ENCODE measurements at regions not wholly inside any gene's neighbourhood (a gene's known extent, or its start where the extent isn't known, plus 50 kb on each side); places are given as distances from the start of the nearest gene placed in this dataset.
"Not testable (repeated sequence)": the region's sequence is repeated elsewhere in the genome, so short reads cannot be mapped to it uniquely, and the experiment has no call there.

DNA sequence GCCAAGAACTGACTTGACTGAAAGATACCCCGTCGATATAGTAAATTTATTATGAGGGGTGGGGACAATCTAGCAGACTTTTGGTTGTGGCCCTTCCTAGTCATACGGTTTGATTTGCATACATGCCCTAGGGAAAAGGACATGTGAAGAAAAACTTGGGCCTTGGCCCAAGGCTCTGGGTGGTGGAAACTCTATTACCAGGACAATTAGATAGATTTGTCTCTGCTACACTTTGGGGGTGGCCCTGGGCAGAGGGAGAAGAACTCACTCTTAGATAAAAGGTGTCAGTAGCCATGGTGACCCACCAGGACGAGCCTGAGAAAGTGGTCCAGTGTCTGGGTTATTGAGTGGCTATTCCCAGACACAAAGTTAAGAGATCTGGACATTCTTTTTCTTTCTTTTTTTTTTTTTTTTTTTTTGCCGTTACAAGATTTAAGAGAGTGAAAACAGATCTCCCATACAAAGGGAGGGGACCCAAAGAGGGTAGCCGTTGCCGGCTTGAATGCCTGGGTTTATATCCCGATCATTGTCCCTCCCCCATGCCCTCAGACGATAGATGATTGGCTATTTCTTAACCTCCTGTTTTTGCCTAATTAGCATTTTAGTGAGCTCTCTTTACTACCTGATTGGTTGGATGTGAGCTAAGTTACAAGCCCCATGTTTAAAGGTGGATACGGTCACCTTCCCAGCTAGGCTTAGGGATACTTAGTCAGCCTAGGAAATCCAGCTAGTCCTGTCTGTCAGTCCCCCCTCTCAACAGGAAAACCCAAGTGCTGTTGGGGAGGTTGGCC is 96.4 kb upstream of the SMAD3 start:
- no peak for DNase-seq (ENCODE audit: low read depth)
- H3K4me3 ChIP-seq (ENCODE audit: low read depth, low read length), result no peak overlapping the region

DNA sequence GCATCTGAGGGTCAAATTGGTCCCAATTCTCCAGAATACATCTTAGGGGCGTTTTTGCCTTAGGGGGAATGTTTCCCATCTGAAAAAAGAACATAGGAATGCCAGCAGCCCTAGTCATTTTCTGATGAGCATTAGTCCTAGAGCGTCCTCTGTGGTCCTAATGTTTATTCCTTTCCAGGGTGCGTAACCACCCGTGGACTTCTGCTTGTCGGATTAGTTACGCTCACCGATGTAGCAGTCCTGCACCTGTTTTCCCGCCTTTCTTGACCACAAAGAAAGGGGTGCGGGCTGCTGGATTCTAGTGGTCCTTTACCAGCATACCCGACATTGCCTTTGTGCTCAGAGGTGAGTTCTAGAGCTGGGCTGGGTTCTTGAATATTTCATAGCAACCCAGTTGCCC is 91.3 kb upstream of the SMAD3 start:
- DNase-seq (ENCODE audit: low read depth); H3K4me3 ChIP-seq (ENCODE audit: low read depth, low read length): not testable (repeated sequence)

DNA sequence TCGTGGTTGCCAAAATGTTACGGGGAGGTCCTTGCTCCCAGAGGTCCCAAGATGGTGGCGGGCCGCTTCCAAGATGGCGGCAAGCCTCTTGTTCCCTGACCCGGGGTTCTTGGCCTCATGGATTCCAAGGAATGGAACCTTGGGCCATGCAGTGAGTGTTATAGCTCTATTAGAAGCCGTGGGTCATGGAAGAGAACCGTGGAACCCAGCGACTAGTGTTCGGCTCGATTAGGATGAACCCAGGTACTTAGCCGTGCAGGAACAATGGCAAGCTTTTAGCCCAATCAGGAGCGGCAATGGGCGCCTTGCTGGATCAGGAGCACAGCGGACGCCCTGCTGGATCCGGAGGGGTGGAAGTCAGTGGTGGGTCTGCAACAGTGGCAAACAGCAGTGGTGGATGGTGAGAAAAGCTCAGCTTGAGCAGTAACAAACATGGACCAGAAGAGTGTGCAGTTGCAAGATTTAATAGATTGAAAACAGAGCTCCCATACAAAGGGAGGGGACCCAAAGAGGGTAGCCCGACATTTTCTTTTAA is 89.2 kb upstream of the SMAD3 start:
- H3K4me3 ChIP-seq (ENCODE audit: low read depth, low read length); DNase-seq (ENCODE audit: low read depth): not testable (repeated sequence)

DNA sequence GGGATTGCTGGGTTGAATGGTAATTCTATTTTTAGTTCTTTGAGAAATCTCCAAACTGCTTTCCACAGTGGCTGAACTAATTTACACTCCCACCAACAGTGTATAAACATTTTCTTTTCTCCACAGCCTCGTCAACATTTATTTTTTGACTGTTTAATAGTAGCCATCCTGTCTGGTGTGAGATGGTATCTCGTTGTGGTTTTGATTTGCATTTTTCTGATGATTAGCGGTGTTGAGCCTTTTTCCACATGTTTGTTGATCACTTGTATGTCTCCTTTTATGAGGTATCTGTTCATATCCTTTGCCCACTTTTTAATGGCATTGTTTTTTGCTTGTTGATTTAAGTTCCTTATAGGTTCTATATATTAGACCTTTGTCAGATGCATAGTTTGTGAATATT is 85.1 kb upstream of the SMAD3 start:
- DNase-seq (ENCODE audit: low read depth); H3K4me3 ChIP-seq (ENCODE audit: low read depth, low read length): not testable (repeated sequence)

DNA sequence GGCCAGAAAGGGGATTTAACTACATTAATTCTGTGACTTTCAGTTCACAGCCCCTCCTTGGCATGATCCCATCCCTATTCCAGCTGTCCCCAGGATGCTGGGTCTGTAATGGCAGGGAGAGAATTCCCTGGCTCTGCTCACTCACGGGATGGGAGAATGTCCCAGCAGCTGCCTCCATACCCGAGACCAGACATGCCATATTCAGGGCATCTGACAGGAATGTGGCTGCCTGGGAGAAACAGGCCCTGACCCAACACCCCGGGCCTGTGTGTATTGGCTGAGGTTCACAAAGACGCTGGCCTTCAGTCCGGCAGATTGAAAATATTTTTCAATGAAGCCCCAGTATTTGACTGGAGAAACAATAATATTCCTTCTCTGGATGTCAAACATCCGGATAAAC is 83.6 kb upstream of the SMAD3 start:
- DNase-seq (ENCODE audit: low read depth), result no peak
- no peak overlapping the region for H3K4me3 ChIP-seq (ENCODE audit: low read depth, low read length)

DNA sequence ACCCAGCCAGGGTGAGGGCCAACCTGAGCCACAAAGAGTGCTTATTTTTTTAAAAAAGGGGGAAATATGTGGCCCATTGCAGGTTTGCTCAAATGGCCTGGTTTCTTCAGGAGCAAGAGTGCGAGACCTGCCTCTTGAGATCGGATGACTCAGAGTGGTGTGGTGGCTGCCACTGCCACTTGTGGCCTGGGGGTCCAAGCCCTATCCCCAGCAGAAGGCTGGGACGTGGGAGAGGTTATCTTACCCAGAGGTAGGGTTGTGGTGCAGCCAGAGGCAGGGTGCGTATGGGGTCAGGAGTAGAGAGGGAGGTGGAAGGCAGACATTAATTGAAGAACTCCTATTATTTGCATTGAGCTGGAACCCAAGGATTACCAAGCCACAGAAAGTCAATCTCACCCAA is 83.2 kb upstream of the SMAD3 start:
- H3K4me3 ChIP-seq (ENCODE audit: low read depth, low read length), result no peak overlapping the region
- DNase-seq (ENCODE audit: low read depth), result no peak

DNA sequence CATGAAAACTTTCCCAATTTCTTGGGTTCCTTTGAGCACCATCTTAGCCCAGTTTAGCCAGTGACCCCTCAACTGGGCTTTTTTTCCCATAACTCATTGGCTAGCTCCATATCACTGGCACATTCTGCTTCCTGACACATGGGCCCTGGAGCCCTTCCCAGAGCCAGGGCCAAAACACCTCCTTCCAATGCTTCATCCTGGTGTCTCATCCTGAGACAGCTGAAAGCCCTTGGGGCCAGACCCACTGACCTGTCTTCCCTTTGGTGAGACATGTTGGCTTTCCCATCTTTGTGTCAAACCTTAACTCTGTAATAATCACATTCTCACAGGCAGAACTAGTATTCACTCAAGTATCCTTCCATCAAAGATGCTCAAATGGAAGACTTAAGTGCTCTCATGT is 82.6 kb upstream of the SMAD3 start:
- no peak for DNase-seq (ENCODE audit: low read depth)
- no peak overlapping the region for H3K4me3 ChIP-seq (ENCODE audit: low read depth, low read length)

DNA sequence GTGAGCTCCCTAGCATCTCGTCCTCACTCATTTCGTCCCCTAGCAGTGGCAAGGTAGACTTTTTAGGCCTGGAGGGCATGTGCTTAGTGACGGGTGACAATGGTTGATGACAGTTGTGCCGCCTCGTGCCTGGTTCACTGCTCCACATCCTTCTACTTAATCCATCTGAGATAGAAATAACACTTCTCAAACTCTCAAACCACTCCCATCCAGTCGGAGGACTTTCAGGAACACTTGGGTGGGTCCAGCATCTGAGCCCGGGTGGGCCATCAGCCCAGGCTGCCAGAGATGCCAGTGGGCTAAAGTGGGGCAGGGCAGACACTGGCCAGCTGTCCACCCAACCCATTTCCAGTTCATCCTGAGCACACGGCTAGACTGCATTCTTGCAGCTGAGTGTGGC is 79.7 kb upstream of the SMAD3 start:
- no peak overlapping the region for H3K4me3 ChIP-seq (ENCODE audit: low read depth, low read length)
- DNase-seq (ENCODE audit: low read depth), result no peak

DNA sequence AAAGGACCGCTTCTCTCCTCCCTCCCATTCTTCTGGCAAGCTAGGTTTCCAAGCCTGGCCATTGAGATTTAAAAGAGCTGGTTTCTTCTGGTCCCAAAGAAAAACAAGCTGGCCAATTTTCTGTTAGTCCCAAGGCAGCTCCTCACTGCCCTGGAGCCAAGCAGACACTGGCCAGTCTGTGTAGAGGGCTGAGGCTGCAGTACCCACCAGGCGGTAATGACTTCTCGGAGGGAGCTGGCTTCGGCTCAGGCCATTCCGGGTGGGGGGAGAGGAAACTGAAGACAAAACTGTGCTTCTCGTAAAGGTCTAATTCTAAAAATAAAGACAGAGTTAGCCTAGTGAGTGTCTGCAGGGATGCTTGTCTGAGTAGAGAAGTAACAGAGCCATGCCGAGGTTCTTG is 78.5 kb upstream of the SMAD3 start:
- H3K4me3 ChIP-seq (ENCODE audit: low read depth, low read length), result no peak overlapping the region
- DNase-seq (ENCODE audit: low read depth), result no peak

DNA sequence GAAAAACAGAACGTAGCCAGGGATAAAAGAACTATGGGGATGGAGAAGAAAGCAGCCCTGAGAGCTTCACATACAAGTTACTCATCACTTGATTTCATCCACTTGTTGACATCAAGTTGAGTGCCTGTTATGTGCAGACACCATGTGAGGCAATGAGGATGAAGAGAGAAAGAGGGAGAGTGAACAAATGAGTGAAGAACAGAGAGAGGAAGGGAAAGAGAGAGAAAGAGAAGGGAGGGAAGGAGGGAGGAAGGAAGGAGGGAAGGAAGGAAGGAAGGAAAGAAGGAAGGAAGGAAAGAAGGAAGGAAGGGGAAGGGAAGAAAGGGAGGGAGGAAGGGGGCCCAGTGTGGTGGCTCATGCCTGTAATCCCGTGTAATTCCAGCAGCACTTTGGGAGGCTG is 72.3 kb upstream of the SMAD3 start:
- no peak for DNase-seq (ENCODE audit: low read depth)
- no peak overlapping the region for H3K4me3 ChIP-seq (ENCODE audit: low read depth, low read length)

DNA sequence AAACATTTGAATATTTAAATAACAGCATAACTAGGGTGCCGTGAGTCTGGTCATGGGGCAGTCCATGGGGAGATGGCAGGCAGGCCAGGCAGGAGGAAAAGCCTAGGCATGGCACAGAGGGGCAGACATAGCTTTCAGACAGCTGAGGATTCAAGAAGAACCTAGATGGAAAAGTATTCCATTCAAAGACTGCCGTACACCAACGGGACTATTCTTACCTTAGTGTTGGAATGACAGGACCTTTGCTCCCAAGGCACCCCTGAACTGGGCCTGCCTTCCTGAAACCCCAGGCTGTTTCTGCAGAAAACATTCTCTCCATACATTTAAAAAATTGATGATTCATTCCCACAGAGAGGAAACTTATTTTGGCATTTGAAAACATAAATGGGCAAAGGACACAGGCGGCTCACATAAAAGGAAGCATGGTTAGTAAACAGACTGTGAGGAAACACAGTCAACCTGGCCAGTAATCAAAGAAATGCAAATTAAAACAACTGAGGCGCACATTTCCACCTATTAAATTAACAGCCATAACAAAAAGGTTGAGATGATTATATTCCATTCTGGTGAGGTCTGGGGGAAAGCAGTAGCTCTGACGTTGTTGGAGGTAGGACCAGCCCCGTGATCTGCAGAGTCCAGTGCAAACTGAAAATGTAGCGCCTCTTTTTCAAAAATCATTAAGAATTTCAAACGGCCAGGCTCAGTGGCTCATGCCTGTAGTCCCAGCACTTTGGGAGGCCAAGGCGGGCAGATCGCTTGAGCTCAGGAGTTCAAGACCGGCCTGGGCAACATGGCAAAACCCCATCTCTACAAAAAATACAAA is 71.3 kb upstream of the SMAD3 start:
- no peak for DNase-seq (ENCODE audit: low read depth)
- H3K4me3 ChIP-seq (ENCODE audit: low read depth, low read length), result no peak overlapping the region

DNA sequence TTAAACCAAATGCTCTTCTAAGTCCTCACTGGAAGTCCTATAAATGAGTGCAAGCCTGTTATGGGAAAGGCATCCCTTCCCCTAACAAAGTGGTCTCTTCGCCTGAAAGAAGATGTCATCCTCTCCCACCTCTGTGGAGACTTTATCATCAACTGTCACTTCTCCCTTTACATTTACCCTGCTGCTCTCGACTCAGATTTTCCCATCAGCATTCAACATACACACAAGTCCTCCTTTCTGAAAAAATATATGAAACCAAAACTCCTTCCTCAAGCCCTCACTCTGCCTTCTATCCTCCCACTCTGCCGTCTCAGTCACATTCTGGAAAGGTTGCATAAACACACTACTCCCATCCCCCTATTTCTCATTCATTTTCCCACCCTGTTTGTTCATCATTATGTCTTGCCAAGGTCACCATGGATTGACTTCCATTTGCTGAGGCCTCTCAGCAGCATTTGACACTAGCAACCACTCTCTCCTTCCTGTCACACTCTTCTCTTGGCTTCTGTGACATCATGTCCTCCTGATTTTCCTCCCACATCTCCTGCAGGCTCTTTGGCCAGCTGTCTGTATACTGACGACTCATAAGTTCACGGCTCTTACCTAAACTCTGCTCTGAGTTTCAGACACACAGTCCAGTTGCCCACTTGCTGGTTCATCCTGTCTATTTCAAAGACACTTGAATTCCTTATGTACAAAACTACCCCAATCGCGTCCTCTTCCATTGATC is 70.3 kb upstream of the SMAD3 start:
- H3K4me3 ChIP-seq (ENCODE audit: low read depth, low read length), result no peak overlapping the region
- peak; percentile 71 for DNase-seq (ENCODE audit: low read depth)

DNA sequence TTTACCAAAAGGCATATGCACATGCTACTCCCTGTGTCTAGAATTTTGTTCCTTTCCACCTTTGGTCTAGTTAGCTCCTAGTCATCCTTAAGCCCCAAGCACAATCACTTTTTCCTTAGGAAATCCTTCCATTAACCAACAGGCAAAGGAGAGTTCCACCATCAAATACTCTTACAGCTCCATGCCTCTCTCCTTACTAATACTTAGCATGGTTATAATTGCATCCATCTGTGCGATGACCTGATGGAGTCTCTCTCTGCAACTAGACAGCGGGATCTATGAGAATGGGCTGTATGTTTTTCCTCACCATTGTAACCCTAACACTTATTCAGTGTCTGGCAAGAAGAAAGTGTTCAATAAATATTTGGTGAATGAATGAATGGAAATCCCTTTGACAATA is 69.3 kb upstream of the SMAD3 start:
- H3K4me3 ChIP-seq (ENCODE audit: low read depth, low read length), result no peak overlapping the region
- DNase-seq (ENCODE audit: low read depth), result no peak

DNA sequence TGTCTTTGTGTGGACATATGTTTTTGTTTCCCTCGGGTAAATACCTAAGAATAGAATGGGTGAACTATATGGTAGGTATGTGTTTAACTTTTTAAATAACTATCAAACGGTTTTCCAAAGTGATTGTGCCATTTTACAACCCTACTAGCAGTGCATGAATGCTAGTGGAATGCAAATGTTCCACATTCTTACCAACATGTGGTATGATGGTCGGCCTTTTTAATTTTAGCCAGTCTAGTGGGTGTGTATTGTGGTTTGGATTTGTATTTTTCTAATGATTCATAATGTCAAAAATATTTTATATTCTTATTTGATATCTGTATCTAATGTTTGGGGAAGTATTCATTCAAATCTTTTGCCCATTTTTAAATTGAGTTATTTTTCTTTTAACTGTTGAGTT is 68.2 kb upstream of the SMAD3 start:
- DNase-seq (ENCODE audit: low read depth), result peak; percentile 61
- no peak overlapping the region for H3K4me3 ChIP-seq (ENCODE audit: low read depth, low read length)

DNA sequence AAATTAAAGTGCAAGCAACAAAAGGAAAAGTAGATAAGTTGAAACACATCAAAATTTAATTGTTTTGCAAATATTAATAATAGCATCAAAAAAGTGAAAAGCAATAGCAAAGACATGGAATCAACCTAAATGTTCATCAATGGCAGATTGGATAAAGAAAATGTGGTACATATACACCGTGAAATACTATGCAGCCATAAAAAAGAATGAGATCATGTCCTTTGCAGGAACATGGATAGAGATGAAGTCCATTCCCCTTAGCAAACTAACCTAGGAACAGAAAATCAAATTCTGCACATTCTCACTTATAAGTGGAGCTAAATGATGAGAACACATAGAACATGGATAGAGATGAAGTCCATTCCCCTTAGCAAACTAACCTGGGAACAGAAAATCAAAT is 67.2 kb upstream of the SMAD3 start:
- DNase-seq (ENCODE audit: low read depth); H3K4me3 ChIP-seq (ENCODE audit: low read depth, low read length): not testable (repeated sequence)

DNA sequence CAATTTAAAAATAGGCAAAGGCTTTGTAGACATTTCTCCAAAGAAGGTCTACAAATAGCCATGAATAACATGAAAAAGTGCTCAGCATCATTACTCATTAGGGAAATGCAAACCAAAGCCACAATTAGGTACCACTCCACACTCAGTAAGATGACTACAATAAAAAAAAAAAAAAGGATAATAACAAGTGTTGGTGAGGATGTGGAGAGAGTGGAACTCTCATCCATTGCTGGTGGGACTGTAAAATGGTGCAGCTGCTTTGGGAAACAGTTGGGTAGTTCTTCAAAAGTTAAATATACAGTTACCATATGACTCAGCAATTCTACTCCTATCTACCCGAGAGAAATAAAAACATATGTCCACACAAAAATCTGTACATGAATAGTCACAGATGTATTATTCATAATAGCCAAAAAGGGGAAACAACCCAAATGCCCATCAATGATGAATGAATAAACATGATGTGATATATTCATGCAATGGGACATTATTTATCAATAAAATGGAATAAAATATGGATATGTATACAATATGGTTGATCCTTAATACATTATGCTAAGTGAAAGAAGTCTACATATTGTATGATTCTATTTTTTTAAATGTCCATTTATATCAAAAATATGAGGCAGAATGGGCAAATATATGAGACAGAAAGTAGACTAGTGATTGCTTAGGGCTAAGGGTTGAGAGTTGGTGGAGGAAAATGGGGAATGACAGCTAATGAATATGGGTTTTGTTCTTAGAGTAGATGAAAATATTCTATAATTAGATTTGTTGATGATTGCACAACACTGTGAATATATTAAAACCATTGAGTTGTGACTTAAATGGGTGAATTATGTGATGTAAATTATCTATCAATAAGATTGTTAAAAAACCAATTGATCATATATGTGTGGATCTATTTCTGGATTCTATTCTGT is 66.1 kb upstream of the SMAD3 start:
- no peak overlapping the region for H3K4me3 ChIP-seq (ENCODE audit: low read depth, low read length)
- no peak for DNase-seq (ENCODE audit: low read depth)

DNA sequence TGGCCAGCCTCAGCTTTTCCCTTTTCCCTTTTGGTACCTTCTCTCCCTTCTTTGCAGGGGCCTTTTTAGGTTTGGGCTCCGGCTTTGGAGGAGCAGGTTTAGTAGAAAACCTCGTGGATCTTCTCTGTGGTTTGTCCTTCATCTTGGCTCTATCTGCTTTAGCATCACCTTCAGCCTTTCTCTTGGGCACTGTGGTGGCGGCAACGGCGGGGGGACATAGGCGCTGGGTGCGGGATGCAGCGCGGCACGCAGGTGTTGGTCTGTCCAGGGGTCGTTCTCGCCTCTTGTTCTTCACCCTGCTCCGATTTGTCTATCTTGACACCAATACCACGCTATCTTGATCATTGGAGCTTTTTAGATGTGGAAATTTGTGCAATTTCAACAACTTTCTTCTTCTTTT is 64.5 kb upstream of the SMAD3 start:
- H3K4me3 ChIP-seq (ENCODE audit: low read depth, low read length), result no peak overlapping the region
- DNase-seq (ENCODE audit: low read depth), result no peak

DNA sequence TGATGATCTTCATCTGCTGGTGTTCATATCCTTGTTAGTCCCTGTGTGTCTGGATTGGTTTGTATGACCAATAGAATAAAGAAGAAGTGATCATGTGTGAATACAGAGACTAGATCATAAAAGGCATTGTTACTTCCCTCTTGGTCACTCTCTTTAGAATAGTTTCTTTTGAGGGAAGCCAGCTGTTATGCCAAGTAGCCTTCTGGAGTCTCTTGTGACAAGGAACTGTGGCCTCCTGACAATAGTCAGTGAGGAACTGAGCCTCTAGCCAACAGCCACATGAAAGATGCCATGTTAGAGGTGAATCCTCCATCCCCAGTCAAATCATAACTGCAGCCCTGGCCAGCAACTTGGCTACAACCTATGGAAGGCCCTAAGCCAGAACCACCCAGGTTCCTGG is 63.0 kb upstream of the SMAD3 start:
- no peak overlapping the region for H3K4me3 ChIP-seq (ENCODE audit: low read depth, low read length)
- no peak for DNase-seq (ENCODE audit: low read depth)

DNA sequence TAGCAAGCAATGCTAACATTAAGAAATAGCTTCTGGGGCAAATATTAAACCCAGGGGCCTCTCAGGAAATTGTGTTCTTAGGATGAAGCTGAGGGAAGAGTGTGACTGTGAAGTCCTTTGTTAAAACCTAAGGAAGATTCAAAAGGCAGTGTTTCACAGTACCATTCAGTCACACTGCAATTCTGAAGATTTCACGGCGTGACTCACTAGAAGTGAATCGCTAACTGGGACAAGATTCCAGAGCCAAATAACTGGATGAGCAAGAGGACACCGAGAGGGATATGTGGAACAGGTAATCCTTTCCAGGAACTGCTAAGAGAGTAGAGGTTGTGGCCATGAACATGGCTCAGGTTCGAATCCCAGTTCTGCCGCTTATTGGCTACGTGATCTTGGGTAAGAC is 61.8 kb upstream of the SMAD3 start:
- no peak overlapping the region for H3K4me3 ChIP-seq (ENCODE audit: low read depth, low read length)
- DNase-seq (ENCODE audit: low read depth), result no peak

Measured in skeletal muscle cell (primary cell).